ENCODE measurements at regions not wholly inside any gene's neighbourhood (a gene's known extent, or its start where the extent isn't known, plus 50 kb on each side); places are given as distances from the start of the nearest gene placed in this dataset.

DNA sequence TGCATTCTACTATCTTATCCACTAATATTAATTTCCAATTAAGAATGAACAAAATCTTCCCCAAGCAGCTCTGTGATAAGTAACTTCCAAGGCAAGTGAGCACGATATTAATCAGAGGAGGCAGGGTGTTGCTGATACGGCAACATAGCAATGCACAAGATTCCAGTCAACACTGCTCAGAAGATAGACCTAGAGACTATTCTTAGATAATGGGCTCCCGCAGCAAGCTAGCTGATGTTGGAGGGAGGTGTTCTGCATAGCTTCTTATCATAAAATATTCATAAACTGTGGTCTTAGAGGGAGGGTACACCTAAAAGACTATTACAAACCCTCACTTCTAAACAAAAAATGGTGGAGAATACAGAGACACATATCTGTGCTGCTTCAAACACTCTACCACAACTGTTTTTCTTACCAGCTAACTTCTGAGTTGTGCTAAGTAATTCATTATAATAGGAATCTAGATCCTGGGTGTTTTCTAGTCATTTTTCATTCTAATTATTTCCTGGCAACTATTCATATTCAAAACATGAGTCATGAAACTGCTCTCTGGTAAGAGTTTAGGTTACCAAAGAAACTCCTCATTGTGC, 382.0 kb upstream of the SOX14 start:
- H3K4me1 ChIP-seq (ENCODE audit: insufficient read depth, low read length, poor library complexity, severe bottlenecking) = no peaks in the 10 kb centered on the region
- H3K27ac ChIP-seq (ENCODE audit: low read depth, low read length, poor library complexity, severe bottlenecking) = no peak overlapping the region
- CTCF ChIA-PET = no interaction called here
- no peak overlapping the region for H3K4me3 ChIP-seq (ENCODE audit: low read depth, low read length, poor library complexity, severe bottlenecking)
- H3K9me3 ChIP-seq (ENCODE audit: low read depth, low read length, poor library complexity, severe bottlenecking) = no peaks in the 10 kb centered on the region
- no peak for DNase-seq (ENCODE audit: low spot score)
- no peaks in the 10 kb centered on the region for H3K27me3 ChIP-seq (replicated peaks; ENCODE audit: insufficient read depth, low read depth, low read length, poor library complexity)
- BruUV-seq (replicated peaks) = no TSS peak
- no peaks in the 10 kb centered on the region for H3K36me3 ChIP-seq (ENCODE audit: insufficient read depth, low read length, poor library complexity, severe bottlenecking)
- intact Hi-C loops (cut with micrococcal nuclease; ENCODE audit: unreplicated experiment) = no loop called here
- TF ChIP-seq EZH2 (IDR thresholded peaks at IDR 0.05; ENCODE audit: borderline replicate concordance, low read depth, low read length, poor library complexity, severe bottlenecking) = no peak
- TF ChIP-seq, protein P1, sequence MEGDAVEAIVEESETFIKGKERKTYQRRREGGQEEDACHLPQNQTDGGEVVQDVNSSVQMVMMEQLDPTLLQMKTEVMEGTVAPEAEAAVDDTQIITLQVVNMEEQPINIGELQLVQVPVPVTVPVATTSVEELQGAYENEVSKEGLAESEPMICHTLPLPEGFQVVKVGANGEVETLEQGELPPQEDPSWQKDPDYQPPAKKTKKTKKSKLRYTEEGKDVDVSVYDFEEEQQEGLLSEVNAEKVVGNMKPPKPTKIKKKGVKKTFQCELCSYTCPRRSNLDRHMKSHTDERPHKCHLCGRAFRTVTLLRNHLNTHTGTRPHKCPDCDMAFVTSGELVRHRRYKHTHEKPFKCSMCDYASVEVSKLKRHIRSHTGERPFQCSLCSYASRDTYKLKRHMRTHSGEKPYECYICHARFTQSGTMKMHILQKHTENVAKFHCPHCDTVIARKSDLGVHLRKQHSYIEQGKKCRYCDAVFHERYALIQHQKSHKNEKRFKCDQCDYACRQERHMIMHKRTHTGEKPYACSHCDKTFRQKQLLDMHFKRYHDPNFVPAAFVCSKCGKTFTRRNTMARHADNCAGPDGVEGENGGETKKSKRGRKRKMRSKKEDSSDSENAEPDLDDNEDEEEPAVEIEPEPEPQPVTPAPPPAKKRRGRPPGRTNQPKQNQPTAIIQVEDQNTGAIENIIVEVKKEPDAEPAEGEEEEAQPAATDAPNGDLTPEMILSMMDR (conservative IDR thresholded peaks at IDR 0.05; ENCODE audit: low read depth, low read length) = no peak
- POLR2A ChIA-PET (ENCODE audit: low non-redundant PET) = no interaction called here

DNA sequence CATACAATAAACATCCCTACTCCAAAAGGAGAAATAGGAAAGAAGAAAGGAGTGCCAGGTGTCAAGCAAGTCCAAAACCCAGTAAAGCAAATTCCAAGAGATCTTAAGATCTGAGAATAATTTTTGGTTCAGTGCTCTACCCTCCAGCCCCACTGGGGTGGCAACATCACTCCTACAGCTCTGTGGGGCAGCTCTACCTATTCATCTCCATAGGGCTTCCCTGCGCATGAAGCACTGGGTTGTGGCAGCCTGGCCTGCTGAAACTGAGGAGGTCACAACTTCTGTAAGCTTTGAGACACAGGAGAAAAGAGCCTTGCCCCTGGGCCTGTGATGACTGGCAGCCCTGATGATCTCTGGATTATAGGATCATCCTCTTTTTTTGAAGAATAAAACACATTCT, 378.2 kb upstream of the SOX14 start:
- Histone ChIP-seq H3K4me3 (ENCODE audit: low read depth, low read length, poor library complexity, severe bottlenecking) (no peak overlapping the region), H3K27me3 (replicated peaks; ENCODE audit: insufficient read depth, low read depth, low read length, poor library complexity) (no peaks in the 10 kb centered on the region), H3K9me3 (ENCODE audit: low read depth, low read length, poor library complexity, severe bottlenecking) (no peaks in the 10 kb centered on the region), H3K36me3 (ENCODE audit: insufficient read depth, low read length, poor library complexity, severe bottlenecking) (no peaks in the 10 kb centered on the region), H3K4me1 (ENCODE audit: insufficient read depth, low read length, poor library complexity, severe bottlenecking) (no peaks in the 10 kb centered on the region), H3K27ac (ENCODE audit: low read depth, low read length, poor library complexity, severe bottlenecking) (no peak overlapping the region)
- intact Hi-C loops (cut with micrococcal nuclease; ENCODE audit: unreplicated experiment) = no loop called here
- ChIA-PET POLR2A (ENCODE audit: low non-redundant PET) (no interaction called here), CTCF (no interaction called here)
- no TSS peak for BruUV-seq (replicated peaks)
- TF ChIP-seq EZH2 (IDR thresholded peaks at IDR 0.05; ENCODE audit: borderline replicate concordance, low read depth, low read length, poor library complexity, severe bottlenecking) = no peak
- TF ChIP-seq, protein P1 (conservative IDR thresholded peaks at IDR 0.05; ENCODE audit: low read depth, low read length) = no peak
- DNase-seq (ENCODE audit: low spot score) = no peak

DNA sequence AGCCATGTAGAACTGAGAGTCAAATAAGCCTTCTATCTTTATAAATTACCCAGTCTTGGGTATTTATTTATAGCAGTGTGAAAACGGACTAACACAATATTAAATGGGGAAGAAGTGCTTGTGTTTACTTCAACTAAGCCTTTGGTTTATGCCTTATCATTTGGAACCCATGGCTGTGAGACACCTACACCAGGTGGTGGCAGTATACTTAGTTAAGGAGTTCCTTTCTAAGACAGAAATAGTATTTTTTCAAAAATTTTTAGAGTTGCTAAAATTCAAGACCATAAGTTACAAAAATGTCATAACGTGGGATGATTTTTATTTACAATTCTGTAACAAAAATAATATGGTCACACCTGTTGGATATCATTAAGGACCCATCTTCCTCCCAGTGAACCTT, 354.5 kb upstream of the SOX14 start:
- BruUV-seq (replicated peaks) = no TSS peak
- H3K9me3 ChIP-seq (ENCODE audit: low read depth, low read length, poor library complexity, severe bottlenecking) = no peaks in the 10 kb centered on the region
- ChIA-PET POLR2A (ENCODE audit: low non-redundant PET) (no interaction called here), CTCF (no interaction called here)
- no peak overlapping the region for H3K4me3 ChIP-seq (ENCODE audit: low read depth, low read length, poor library complexity, severe bottlenecking)
- TF ChIP-seq EZH2 (IDR thresholded peaks at IDR 0.05; ENCODE audit: borderline replicate concordance, low read depth, low read length, poor library complexity, severe bottlenecking) = no peak
- TF ChIP-seq, protein P1 (conservative IDR thresholded peaks at IDR 0.05; ENCODE audit: low read depth, low read length) = peak; percentile 19; the same call in 1 of the 2 replicates
- H3K4me1 ChIP-seq (ENCODE audit: insufficient read depth, low read length, poor library complexity, severe bottlenecking) = no peaks in the 10 kb centered on the region
- no peak overlapping the region for H3K27ac ChIP-seq (ENCODE audit: low read depth, low read length, poor library complexity, severe bottlenecking)
- no peaks in the 10 kb centered on the region for H3K36me3 ChIP-seq (ENCODE audit: insufficient read depth, low read length, poor library complexity, severe bottlenecking)
- H3K27me3 ChIP-seq (replicated peaks; ENCODE audit: insufficient read depth, low read depth, low read length, poor library complexity) = peaks cover 4% of the 10 kb centered on the region
- intact Hi-C loops (cut with micrococcal nuclease; ENCODE audit: unreplicated experiment) = no loop called here
- no peak for DNase-seq (ENCODE audit: low spot score)

All from A673 (cell line).